KMS-11 (cell line): ENCODE measurements at regions not wholly inside any gene's neighbourhood (a gene's known extent, or its start where the extent isn't known, plus 50 kb on each side); places are given as distances from the start of the nearest gene placed in this dataset.

Experiments used
- H2AFZ ChIP-seq: fragments of 200-600 bp; sonication (generic); 2 replicates; pipeline ENCODE4 v1.6.1; 2016; ENCODE audit warnings: antibody characterized with exemption, mixed run types, low read depth
- H3K27ac ChIP-seq: fragments of 200-600 bp; sonication (generic); 2 replicates; pipeline ENCODE4 v1.6.1; 2016; ENCODE audit warnings: mild to moderate bottlenecking, mixed run types
- H3K27me3 ChIP-seq: fragments of 200-600 bp; sonication (generic); 2 replicates; pipeline ENCODE4 v1.6.1; 2017; ENCODE audit warnings: mild to moderate bottlenecking, low read depth, mixed run types, moderate library complexity; ENCODE audit not compliant: insufficient read depth
- H3K36me3 ChIP-seq: fragments of 200-600 bp; sonication (generic); 2 replicates; pipeline ENCODE4 v1.6.1; 2017; ENCODE audit warnings: mild to moderate bottlenecking, mixed run types; ENCODE audit not compliant: insufficient read depth
- H3K4me1 ChIP-seq: fragments of 200-600 bp; sonication (generic); 2 replicates; pipeline ENCODE4 v1.6.1; 2016; ENCODE audit warnings: mild to moderate bottlenecking, low read depth, mixed run types; ENCODE audit not compliant: poor library complexity, severe bottlenecking
- H3K4me2 ChIP-seq: fragments of 200-600 bp; sonication (generic); 2 replicates; pipeline ENCODE4 v1.7.0; 2016; ENCODE audit warnings: mild to moderate bottlenecking, mixed run types
- H3K4me3 ChIP-seq: fragments of 200-600 bp; sonication (generic); IDR thresholded peaks from 2 replicates; pipeline ENCODE4 v1.6.1; 2017; ENCODE audit warnings: low read depth, low read length, mixed read lengths; ENCODE audit not compliant: insufficient read depth
- H3K79me2 ChIP-seq: fragments of 200-600 bp; sonication (generic); 2 replicates; pipeline ENCODE4 v1.6.1; 2016; ENCODE audit warnings: low read depth, mixed run types; ENCODE audit not compliant: insufficient read depth
- H3K9ac ChIP-seq: fragments of 200-600 bp; sonication (generic); 2 replicates; pipeline ENCODE4 v1.6.1; 2016; ENCODE audit warnings: mild to moderate bottlenecking, mixed run types
- H4K20me1 ChIP-seq: fragments of 200-600 bp; sonication (generic); 2 replicates; pipeline ENCODE4 v1.6.1; 2016; ENCODE audit warnings: mild to moderate bottlenecking, mixed run types; ENCODE audit not compliant: insufficient read depth
- TF ChIP-seq, protein P1 (sequence below): fragments of 200-600 bp; sonication (generic); conservative IDR thresholded peaks from 2 replicates; pipeline ENCODE4 v1.6.1; 2017; ENCODE audit warnings: low read depth, mild to moderate bottlenecking, antibody characterized with exemption, low read length, moderate library complexity, mixed read lengths

DNA sequence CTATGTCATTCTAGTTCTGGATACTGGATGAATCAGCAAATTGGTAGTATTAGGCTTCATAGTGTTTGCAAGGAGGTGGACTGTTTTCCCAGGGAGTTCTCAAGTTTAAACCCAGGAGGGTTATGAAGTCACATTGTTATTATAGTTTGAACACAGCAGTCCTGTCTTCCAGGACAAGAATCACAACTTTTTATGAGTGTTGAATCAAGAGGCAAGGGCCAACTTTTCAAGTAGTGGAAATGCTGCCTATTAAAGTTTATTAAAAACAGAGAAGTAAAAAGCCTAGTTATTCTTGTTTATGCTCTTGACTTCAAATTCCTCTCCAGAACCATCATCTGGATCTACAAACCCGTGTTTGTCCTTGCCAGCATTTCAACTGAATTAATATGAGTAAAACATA is 86.3 kb upstream of the GOT2 start:
- Histone ChIP-seq H3K36me3 (no peaks in the 10 kb centered on the region), H3K9ac (no peak overlapping the region), H3K4me3 (no peak overlapping the region), H3K27ac (no peak overlapping the region), H4K20me1 (no peaks in the 10 kb centered on the region), H2AFZ (no peak overlapping the region), H3K4me1 (no peaks in the 10 kb centered on the region), H3K27me3 (no peaks in the 10 kb centered on the region), H3K79me2 (no peaks in the 10 kb centered on the region), H3K4me2 (no peak overlapping the region)
- TF ChIP-seq, protein P1, sequence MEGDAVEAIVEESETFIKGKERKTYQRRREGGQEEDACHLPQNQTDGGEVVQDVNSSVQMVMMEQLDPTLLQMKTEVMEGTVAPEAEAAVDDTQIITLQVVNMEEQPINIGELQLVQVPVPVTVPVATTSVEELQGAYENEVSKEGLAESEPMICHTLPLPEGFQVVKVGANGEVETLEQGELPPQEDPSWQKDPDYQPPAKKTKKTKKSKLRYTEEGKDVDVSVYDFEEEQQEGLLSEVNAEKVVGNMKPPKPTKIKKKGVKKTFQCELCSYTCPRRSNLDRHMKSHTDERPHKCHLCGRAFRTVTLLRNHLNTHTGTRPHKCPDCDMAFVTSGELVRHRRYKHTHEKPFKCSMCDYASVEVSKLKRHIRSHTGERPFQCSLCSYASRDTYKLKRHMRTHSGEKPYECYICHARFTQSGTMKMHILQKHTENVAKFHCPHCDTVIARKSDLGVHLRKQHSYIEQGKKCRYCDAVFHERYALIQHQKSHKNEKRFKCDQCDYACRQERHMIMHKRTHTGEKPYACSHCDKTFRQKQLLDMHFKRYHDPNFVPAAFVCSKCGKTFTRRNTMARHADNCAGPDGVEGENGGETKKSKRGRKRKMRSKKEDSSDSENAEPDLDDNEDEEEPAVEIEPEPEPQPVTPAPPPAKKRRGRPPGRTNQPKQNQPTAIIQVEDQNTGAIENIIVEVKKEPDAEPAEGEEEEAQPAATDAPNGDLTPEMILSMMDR, result no peak

GRCh38 chr16:58815181-58815888 is 81.2 kb upstream of the GOT2 start:
- Histone ChIP-seq H3K36me3 (no peaks in the 10 kb centered on the region), H3K4me1 (no peaks in the 10 kb centered on the region), H2AFZ (no peak overlapping the region), H3K4me3 (no peak overlapping the region), H4K20me1 (no peaks in the 10 kb centered on the region), H3K27ac (no peak overlapping the region), H3K4me2 (no peak overlapping the region), H3K79me2 (no peaks in the 10 kb centered on the region), H3K27me3 (no peaks in the 10 kb centered on the region), H3K9ac (no peak overlapping the region)
- TF ChIP-seq, protein P1, result no peak

GRCh38 chr16:58814348-58814801 is 80.3 kb upstream of the GOT2 start:
- Histone ChIP-seq H3K4me3 (no peak overlapping the region), H3K9ac (no peak overlapping the region), H3K4me2 (no peak overlapping the region), H3K79me2 (no peaks in the 10 kb centered on the region), H4K20me1 (no peaks in the 10 kb centered on the region), H3K36me3 (no peaks in the 10 kb centered on the region), H3K27ac (no peak overlapping the region), H3K27me3 (no peaks in the 10 kb centered on the region), H3K4me1 (no peaks in the 10 kb centered on the region), H2AFZ (no peak overlapping the region)
- TF ChIP-seq, protein P1, result peak; percentile 93

- H3K36me3 ChIP-seq, result no peaks in the 10 kb centered on the region
- no peak overlapping the region for H2AFZ ChIP-seq
- no peaks in the 10 kb centered on the region for H3K79me2 ChIP-seq
- H3K27me3 ChIP-seq, result no peaks in the 10 kb centered on the region
- H3K27ac ChIP-seq, result no peak overlapping the region
- H3K4me1 ChIP-seq, result no peaks in the 10 kb centered on the region
- H4K20me1 ChIP-seq, result no peaks in the 10 kb centered on the region
- H3K4me3 ChIP-seq, result no peak overlapping the region
- no peak overlapping the region for H3K9ac ChIP-seq
- no peak overlapping the region for H3K4me2 ChIP-seq
- TF ChIP-seq, protein P1, result no peak
Observed at GRCh38 chr16:58809213-58809612, 75.1 kb upstream of the GOT2 start.
